MCF 10A (cell line): ENCODE measurements at regions not wholly inside any gene's neighbourhood (a gene's known extent, or its start where the extent isn't known, plus 50 kb on each side); places are given as distances from the start of the nearest gene placed in this dataset.
A peak's percentile ranks its signal among the peaks of the same experiment; 100 is the strongest.
"Not testable (repeated sequence)": the region's sequence is repeated elsewhere in the genome, so short reads cannot be mapped to it uniquely, and the experiment has no call there.

ENCODE experiments used
- BruUV-seq: library from RNA; stranded (reverse); fragments of 400-500 nt; replicated peaks from 2 replicates; lab custom pipeline; 2021; lab: Mats Ljungman, UMichigan
- CTCF ChIA-PET: fragments of 300-600 bp; sonication (Branson Sonifier 250); formaldehyde crosslinking; extraction: SDS; loops from one replicate; lab custom pipeline; 2021; ENCODE audit warnings: antibody characterized with exemption, inconsistent platforms; lab: Yijun Ruan, JAX
- POLR2A ChIA-PET: fragments of 300-600, 350-650 bp; sonication (Branson Sonifier 250); formaldehyde crosslinking; extraction: SDS; loops from one replicate; lab custom pipeline; 2020; ENCODE audit warnings: antibody characterized with exemption, inconsistent platforms; lab: Yijun Ruan, JAX
- DNase-seq: peaks from one replicate; pipeline ENCODE4 v3.0.0-alpha.2; 2018; ENCODE audit not compliant: unreplicated experiment
- H3K27ac Mint-ChIP-seq: one replicate; pipeline ENCODE4 v1.8.0; 2022; ENCODE audit warnings: mild to moderate bottlenecking, low read depth, mixed read lengths; ENCODE audit not compliant: unreplicated experiment
- H3K27me3 Mint-ChIP-seq: one replicate; pipeline ENCODE4 v1.8.0; 2022; ENCODE audit warnings: mixed read lengths; ENCODE audit not compliant: insufficient read depth, unreplicated experiment
- H3K36me3 Mint-ChIP-seq: one replicate; pipeline ENCODE4 v1.8.0; 2022; ENCODE audit warnings: mild to moderate bottlenecking, moderate library complexity, mixed read lengths; ENCODE audit not compliant: insufficient read depth, unreplicated experiment
- H3K4me1 Mint-ChIP-seq: one replicate; pipeline ENCODE4 v1.8.0; 2022; ENCODE audit warnings: mixed read lengths; ENCODE audit not compliant: insufficient read depth, unreplicated experiment
- H3K4me3 Mint-ChIP-seq: one replicate; pipeline ENCODE4 v1.8.0; 2022; ENCODE audit warnings: mild to moderate bottlenecking, moderate library complexity, mixed read lengths; ENCODE audit not compliant: unreplicated experiment
- H3K9me3 Mint-ChIP-seq: one replicate; pipeline ENCODE4 v1.8.0; 2022; ENCODE audit warnings: mixed read lengths; ENCODE audit not compliant: unreplicated experiment
- CTCF ChIP-seq: fragments of 200-600 bp; IDR thresholded peaks from one replicate; pipeline ENCODE4 v1.8.0; 2022; ENCODE audit warnings: antibody characterized with exemption, mild to moderate bottlenecking; ENCODE audit not compliant: unreplicated experiment
- intact Hi-C: fragments of 100-400 bp; cut with micrococcal nuclease; formaldehyde crosslinking; loops from 2 replicates; pipeline ENCODE4 v1.14.1; 2022

DNA sequence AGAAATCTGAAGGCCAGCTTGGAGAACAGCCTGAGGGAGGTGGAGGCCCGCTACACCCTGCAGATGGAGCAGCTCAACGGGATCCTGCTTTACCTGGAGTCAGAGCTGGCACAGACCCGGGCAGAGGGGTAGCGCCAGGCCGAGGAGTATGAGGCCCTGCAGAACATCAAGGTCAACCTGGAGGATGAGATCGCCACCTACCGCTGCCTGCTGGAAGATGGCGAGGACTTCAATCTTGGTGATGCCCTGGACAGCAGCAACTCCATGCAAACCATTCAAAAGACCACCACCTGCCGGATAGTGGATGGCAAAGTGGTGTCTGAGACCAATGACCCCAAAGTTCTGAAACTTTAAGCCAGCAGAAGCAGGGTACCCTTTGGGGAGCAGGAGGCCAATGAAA is 318.4 kb downstream of the ZFHX3 start:
- POLR2A ChIA-PET, H3K4me3 Mint-ChIP-seq, BruUV-seq, H3K9me3 Mint-ChIP-seq, H3K36me3 Mint-ChIP-seq, DNase-seq, H3K27ac Mint-ChIP-seq, CTCF ChIA-PET, intact Hi-C loops, H3K27me3 Mint-ChIP-seq, H3K4me1 Mint-ChIP-seq: not testable (repeated sequence)

DNA sequence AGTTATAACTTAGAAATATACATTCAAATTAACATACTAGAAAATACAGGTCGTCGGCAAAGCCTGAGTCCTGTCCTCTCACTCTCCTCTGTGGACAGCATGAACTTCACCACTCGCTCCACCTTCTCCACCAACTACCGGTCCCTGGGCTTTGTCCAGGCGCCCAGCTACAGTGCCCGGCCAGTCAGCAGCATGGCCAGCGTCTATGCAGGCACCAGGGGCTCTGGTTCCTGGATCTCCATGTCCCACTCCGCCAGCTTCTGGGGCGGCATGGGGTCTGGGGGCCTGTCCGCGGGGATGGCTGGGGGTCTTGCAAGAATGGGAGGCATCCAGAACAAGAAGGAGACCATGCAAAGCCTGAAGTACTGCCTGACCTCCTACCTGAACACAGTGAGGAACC is 319.4 kb downstream of the ZFHX3 start:
- no peak for DNase-seq
- ChIA-PET POLR2A (no interaction called here), CTCF (no interaction called here)
- no peaks in the 10 kb centered on the region for H3K36me3 Mint-ChIP-seq
- H3K27me3 Mint-ChIP-seq: no peaks in the 10 kb centered on the region
- peaks cover 5% of the 10 kb centered on the region for H3K4me1 Mint-ChIP-seq
- no TSS peak for BruUV-seq
- no peak for TF ChIP-seq CTCF
- H3K27ac Mint-ChIP-seq: no peak overlapping the region
- H3K9me3 Mint-ChIP-seq: peaks cover 7% of the 10 kb centered on the region
- intact Hi-C loops: no loop called here
- H3K4me3 Mint-ChIP-seq: no peak overlapping the region

DNA sequence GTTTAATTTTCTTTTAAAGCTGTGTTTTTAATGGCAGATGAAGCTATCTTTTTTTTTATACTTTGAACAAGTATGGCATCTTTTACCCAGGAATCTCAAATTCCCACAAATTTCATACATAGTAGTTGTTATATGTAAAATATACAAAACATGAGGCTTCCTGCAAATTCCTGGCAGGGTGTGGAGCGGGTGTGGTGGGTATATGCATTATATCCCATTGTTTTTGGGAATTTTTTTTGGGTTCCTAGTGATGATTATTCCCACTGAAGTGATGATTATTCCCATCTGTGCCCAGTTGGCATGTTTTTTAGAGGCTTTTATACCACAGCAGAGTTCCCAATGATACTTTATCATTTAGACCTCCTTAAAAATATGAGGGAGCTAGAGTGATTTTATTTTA is 320.4 kb downstream of the ZFHX3 start:
- Mint-ChIP-seq H3K4me3 (no peak overlapping the region), H3K36me3 (no peaks in the 10 kb centered on the region)
- CTCF ChIA-PET: interaction anchor here (0.5 to 1.0 kb wide), 4 partner anchors 90 to 660 kb away, joined by 3 to 4 read pairs (median 4); no protein-coding TSS in a partner anchor

GRCh38 chr16:72725643-72726042 is 322.3 kb downstream of the ZFHX3 start:
- Mint-ChIP-seq H3K36me3 (no peaks in the 10 kb centered on the region), H3K27me3 (no peaks in the 10 kb centered on the region), H3K9me3 (peaks cover 7% of the 10 kb centered on the region), H3K4me3 (no peak overlapping the region), H3K27ac (no peak overlapping the region), H3K4me1 (peaks cover 6% of the 10 kb centered on the region)
- intact Hi-C loops: no loop called here
- no peak for TF ChIP-seq CTCF
- BruUV-seq: no TSS peak
- CTCF ChIA-PET: interaction anchor here (0.5 kb wide), 1 partner anchor 14 kb away, joined by 3 read pairs; no protein-coding TSS in a partner anchor
- POLR2A ChIA-PET: interaction anchor here (0.8 kb wide), 1 partner anchor 8 kb away, joined by 3 read pairs; no protein-coding TSS in a partner anchor
- no peak for DNase-seq

More for the DNA sequence above, 320.4 kb downstream of the ZFHX3 start:
- H3K27me3 Mint-ChIP-seq: no peaks in the 10 kb centered on the region
- intact Hi-C loops: no loop called here
- BruUV-seq: no TSS peak
- peaks cover 7% of the 10 kb centered on the region for H3K9me3 Mint-ChIP-seq
- POLR2A ChIA-PET: no interaction called here
- TF ChIP-seq CTCF: no peak
- no peak overlapping the region for H3K27ac Mint-ChIP-seq
- DNase-seq: no peak
- H3K4me1 Mint-ChIP-seq: peaks cover 6% of the 10 kb centered on the region

- DNase-seq: peak; percentile 70
- no TSS peak for BruUV-seq
- intact Hi-C loops: no loop called here
- H3K27me3 Mint-ChIP-seq: no peaks in the 10 kb centered on the region
- CTCF ChIA-PET: interaction anchor here (0.6 kb wide), 1 partner anchor 62 kb away, joined by 3 read pairs; no protein-coding TSS in a partner anchor
- H3K27ac Mint-ChIP-seq: no peak overlapping the region
- H3K4me1 Mint-ChIP-seq: peaks cover 6% of the 10 kb centered on the region
- TF ChIP-seq CTCF: no peak
- no peaks in the 10 kb centered on the region for H3K36me3 Mint-ChIP-seq
- POLR2A ChIA-PET: no interaction called here
- no peak overlapping the region for H3K4me3 Mint-ChIP-seq
- no peaks in the 10 kb centered on the region for H3K9me3 Mint-ChIP-seq
These were observed 324.1 kb downstream of the ZFHX3 start for GRCh38 chr16:72723781-72724180.
